ENCODE measurements at regions not wholly inside any gene's neighbourhood (a gene's known extent, or its start where the extent isn't known, plus 50 kb on each side); places are given as distances from the start of the nearest gene placed in this dataset.
A peak's percentile ranks its signal among the peaks of the same experiment; 100 is the strongest.

GRCh38 chr12:118714051-118714460, 267.3 kb upstream of the SRRM4 start:
- TF ChIP-seq SP1 (IDR thresholded peaks at IDR 0.05; ENCODE audit: low read depth) (no peak), CTCF (IDR thresholded peaks at IDR 0.05 in 2 of 3, conservative IDR thresholded peaks at IDR 0.05 in 1 of 3; ENCODE audit: borderline replicate concordance in 1 of 3, insufficient read depth in 1 of 3, low read depth in 2 of 3, low read length in 2 of 3) (peak; percentile 62 to 81 (median 68)), REST (IDR thresholded peaks at IDR 0.05; ENCODE audit: low read depth) (no peak)

Data from HCT116 (cell line).